DND-41 (cell line): ENCODE measurements at regions not wholly inside any gene's neighbourhood (a gene's known extent, or its start where the extent isn't known, plus 50 kb on each side); places are given as distances from the start of the nearest gene placed in this dataset.

Experiments
- CTCF ChIP-seq: IDR thresholded peaks from 2 replicates; pipeline ENCODE4 v1.5.1; 2012; ENCODE audit warnings: borderline replicate concordance, low read length, moderate library complexity, mild to moderate bottlenecking; ENCODE audit not compliant: poor library complexity, severe bottlenecking; ENCODE audit errors: extremely low read depth
- EZH2 ChIP-seq: IDR thresholded peaks from 3 replicates; pipeline ENCODE4 v1.6.1; 2012; ENCODE audit warnings: borderline replicate concordance, low read depth, mild to moderate bottlenecking, moderate library complexity, low read length, inconsistent platforms; ENCODE audit not compliant: severe bottlenecking

- TF ChIP-seq CTCF = no peak
- TF ChIP-seq EZH2 = no peak
Observed at GRCh38 chr2:128371248-128371630, 52.6 kb upstream of the HS6ST1 start.
